ENCODE measurements at regions not wholly inside any gene's neighbourhood (a gene's known extent, or its start where the extent isn't known, plus 50 kb on each side); places are given as distances from the start of the nearest gene placed in this dataset.

DNA sequence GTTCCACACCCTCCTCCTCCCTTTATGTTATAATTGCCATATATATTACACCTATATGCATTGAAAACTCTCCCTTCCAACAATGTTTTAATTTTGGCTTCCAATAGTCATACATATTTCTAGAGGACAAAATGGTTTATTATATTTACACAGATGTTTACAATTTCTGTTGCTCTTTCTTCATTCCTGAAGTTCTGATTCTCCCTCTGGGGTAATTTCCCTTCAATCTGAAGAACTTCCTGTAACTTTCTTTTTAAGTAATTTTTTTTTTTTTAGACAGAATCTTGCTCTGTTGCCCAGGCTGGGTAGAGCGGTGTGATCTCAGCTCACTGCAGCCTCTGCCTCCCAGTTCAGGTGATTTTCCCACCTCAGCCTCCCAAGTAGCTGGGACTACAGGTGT is 173.0 kb upstream of the MAP1B start:
- no peak for TF ChIP-seq MXD4 (CRISPR knock-in tag; IDR thresholded peaks at IDR 0.05)
- TF ChIP-seq, protein P1, sequence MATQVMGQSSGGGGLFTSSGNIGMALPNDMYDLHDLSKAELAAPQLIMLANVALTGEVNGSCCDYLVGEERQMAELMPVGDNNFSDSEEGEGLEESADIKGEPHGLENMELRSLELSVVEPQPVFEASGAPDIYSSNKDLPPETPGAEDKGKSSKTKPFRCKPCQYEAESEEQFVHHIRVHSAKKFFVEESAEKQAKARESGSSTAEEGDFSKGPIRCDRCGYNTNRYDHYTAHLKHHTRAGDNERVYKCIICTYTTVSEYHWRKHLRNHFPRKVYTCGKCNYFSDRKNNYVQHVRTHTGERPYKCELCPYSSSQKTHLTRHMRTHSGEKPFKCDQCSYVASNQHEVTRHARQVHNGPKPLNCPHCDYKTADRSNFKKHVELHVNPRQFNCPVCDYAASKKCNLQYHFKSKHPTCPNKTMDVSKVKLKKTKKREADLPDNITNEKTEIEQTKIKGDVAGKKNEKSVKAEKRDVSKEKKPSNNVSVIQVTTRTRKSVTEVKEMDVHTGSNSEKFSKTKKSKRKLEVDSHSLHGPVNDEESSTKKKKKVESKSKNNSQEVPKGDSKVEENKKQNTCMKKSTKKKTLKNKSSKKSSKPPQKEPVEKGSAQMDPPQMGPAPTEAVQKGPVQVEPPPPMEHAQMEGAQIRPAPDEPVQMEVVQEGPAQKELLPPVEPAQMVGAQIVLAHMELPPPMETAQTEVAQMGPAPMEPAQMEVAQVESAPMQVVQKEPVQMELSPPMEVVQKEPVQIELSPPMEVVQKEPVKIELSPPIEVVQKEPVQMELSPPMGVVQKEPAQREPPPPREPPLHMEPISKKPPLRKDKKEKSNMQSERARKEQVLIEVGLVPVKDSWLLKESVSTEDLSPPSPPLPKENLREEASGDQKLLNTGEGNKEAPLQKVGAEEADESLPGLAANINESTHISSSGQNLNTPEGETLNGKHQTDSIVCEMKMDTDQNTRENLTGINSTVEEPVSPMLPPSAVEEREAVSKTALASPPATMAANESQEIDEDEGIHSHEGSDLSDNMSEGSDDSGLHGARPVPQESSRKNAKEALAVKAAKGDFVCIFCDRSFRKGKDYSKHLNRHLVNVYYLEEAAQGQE (IDR thresholded peaks at IDR 0.05; ENCODE audit: borderline replicate concordance in 1 of 2, low read depth in 1 of 2, low read length in 2 of 2), result no peak
